ENCODE measurements at regions not wholly inside any gene's neighbourhood (a gene's known extent, or its start where the extent isn't known, plus 50 kb on each side); places are given as distances from the start of the nearest gene placed in this dataset.

DNA sequence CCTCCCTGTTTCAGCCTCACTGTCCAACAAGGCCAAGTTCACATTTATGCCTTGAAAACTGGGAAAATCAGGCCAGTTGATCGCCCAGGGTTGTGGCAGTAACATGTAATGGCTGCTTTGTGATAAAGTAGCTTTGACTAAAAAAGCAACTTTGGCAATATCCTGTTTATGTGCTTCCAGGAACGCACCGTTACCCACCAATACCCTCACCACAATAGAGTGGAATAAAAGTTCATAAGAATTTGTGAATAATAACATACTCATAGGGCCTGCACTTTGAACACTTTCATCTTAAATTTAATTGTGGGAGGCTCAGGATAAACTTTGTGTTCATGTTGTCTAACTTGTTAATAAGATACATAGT lies 80.7 kb upstream of the MAML3 start:
- TF ChIP-seq CTCF (IDR thresholded peaks at IDR 0.05) = no peak
- DNase-seq (ENCODE audit: low spot score) (no peak), ATAC-seq (ENCODE audit: low FRiP score) (no peak)

GRCh38 chr4:140233791-140234696 lies 80.1 kb upstream of the MAML3 start:
- TF ChIP-seq CTCF (IDR thresholded peaks at IDR 0.05) = no peak
- ATAC-seq (ENCODE audit: low FRiP score) = no peak
- DNase-seq (ENCODE audit: low spot score) = no peak

DNA sequence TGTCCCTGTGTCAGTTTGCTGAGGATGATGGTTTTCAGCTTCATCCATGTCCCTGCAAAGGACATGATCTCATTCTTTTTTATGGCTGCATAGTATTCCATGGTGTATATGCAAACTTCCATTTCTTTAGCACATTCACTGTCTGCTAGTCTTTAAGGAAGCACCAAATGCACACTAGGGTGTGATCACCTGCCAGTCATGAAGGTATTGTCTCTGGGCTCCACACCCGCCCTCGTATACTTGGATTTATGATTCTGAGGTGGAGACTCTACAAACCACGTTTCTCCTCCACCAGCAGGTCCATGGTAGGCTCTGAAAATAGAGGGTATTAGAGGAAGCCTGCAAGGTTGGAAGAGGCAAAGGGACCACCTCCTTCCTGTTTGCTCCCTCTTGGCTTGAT lies 75.9 kb upstream of the MAML3 start:
- no peak for TF ChIP-seq CTCF (IDR thresholded peaks at IDR 0.05)
- no peak for ATAC-seq (ENCODE audit: low FRiP score)
- no peak for DNase-seq (ENCODE audit: low spot score)

- no peak for TF ChIP-seq CTCF (IDR thresholded peaks at IDR 0.05)
- no peak for ATAC-seq (ENCODE audit: low FRiP score)
- DNase-seq (ENCODE audit: low spot score) = no peak
Measured at GRCh38 chr4:140227286-140227685, 73.3 kb upstream of the MAML3 start.

GRCh38 chr4:140223056-140223810 lies 69.2 kb upstream of the MAML3 start:
- no peak for TF ChIP-seq CTCF (IDR thresholded peaks at IDR 0.05)
- DNase-seq (ENCODE audit: low spot score) (no peak), ATAC-seq (ENCODE audit: low FRiP score) (no peak)

DNA sequence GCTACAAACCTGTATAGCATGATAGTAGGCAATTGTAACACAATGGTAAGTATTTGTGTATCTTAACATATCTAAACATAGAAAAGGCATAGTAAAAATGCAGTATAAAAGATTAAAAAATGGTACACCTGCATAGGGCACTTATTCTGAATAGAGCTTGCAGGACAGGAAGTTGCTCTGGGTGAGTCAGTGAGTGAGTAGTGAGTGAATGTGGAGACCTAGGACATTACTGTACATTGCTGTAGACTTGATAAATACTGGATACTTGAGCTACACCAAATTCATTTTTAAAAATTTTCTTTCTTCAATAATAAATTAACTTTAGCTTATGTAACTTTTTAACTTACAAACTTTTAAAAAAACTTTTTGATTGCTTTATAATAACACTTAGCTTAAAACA lies 68.2 kb upstream of the MAML3 start:
- DNase-seq (ENCODE audit: low spot score) (no peak), ATAC-seq (ENCODE audit: low FRiP score) (no peak)
- TF ChIP-seq CTCF (IDR thresholded peaks at IDR 0.05) = no peak

Data from omental fat pad (tissue), 3 donors.